DND-41 (cell line): ENCODE measurements at regions not wholly inside any gene's neighbourhood (a gene's known extent, or its start where the extent isn't known, plus 50 kb on each side); places are given as distances from the start of the nearest gene placed in this dataset.

Experiments used
- EZH2 ChIP-seq: IDR thresholded peaks from 3 replicates; pipeline ENCODE4 v1.6.1; 2012; ENCODE audit warnings: borderline replicate concordance, low read depth, mild to moderate bottlenecking, moderate library complexity, low read length, inconsistent platforms; ENCODE audit not compliant: severe bottlenecking
- TF ChIP-seq, protein P1 (sequence below): IDR thresholded peaks from 2 replicates; pipeline ENCODE4 v1.5.1; 2012; ENCODE audit warnings: borderline replicate concordance, low read length, moderate library complexity, mild to moderate bottlenecking; ENCODE audit not compliant: poor library complexity, severe bottlenecking; ENCODE audit errors: extremely low read depth

DNA sequence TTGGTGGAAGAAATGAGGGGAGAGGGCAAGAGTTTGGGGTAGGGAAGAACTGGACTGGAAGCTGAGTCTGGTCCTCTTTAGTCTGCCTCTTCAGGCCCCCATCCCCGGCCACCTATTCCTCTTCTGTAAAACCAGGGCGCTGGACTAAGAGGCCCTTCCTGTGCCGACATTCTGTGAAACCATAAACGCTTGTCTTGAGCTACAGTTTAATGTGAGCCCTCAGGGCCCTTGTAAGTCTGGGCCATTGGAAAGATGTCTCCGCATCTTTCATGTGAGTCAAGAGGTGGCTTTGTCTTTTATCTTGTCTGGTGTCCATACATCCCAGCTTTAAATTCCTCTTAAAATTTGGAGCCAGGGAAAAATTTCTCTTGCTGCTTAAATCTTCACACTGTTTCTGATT, 90.6 kb downstream of the PLCE1 start:
- TF ChIP-seq, protein P1, sequence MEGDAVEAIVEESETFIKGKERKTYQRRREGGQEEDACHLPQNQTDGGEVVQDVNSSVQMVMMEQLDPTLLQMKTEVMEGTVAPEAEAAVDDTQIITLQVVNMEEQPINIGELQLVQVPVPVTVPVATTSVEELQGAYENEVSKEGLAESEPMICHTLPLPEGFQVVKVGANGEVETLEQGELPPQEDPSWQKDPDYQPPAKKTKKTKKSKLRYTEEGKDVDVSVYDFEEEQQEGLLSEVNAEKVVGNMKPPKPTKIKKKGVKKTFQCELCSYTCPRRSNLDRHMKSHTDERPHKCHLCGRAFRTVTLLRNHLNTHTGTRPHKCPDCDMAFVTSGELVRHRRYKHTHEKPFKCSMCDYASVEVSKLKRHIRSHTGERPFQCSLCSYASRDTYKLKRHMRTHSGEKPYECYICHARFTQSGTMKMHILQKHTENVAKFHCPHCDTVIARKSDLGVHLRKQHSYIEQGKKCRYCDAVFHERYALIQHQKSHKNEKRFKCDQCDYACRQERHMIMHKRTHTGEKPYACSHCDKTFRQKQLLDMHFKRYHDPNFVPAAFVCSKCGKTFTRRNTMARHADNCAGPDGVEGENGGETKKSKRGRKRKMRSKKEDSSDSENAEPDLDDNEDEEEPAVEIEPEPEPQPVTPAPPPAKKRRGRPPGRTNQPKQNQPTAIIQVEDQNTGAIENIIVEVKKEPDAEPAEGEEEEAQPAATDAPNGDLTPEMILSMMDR, result no peak
- no peak for TF ChIP-seq EZH2
